HuH-7.5 (cell line): ENCODE measurements at regions not wholly inside any gene's neighbourhood (a gene's known extent, or its start where the extent isn't known, plus 50 kb on each side); places are given as distances from the start of the nearest gene placed in this dataset.
"Not testable (repeated sequence)": the region's sequence is repeated elsewhere in the genome, so short reads cannot be mapped to it uniquely, and the experiment has no call there.

Source experiments
- DNase-seq: peaks from one replicate; pipeline ENCODE4 v3.0.0; 2011; ENCODE audit warnings: low spot score

DNA sequence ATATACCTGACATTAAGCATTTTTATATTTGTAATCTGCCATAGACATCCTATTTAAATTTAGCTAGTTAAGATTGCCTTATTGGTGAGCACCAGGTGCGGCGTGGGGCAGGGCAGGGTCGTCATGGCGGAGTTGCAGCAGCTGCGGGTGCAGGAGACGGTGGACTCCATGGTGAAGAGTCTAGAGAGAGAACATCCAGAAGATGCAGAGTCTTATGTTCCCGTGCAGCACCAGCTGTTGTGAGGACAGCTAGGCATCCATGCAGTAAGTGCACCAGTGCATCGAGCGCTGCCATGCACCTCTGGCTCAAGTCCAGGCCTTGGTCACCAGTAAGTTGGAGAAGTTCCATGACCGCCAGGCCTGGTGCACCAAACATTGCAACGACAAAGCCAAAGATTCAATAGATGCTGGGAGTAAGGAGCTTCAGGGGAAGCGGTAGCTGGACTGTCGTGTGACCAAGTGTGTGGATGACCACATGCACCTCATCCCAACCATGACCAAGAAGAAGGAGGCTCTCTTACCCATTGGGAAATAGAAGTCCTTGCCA is 586.2 kb downstream of the CD109 start:
- DNase-seq, result no peak

DNA sequence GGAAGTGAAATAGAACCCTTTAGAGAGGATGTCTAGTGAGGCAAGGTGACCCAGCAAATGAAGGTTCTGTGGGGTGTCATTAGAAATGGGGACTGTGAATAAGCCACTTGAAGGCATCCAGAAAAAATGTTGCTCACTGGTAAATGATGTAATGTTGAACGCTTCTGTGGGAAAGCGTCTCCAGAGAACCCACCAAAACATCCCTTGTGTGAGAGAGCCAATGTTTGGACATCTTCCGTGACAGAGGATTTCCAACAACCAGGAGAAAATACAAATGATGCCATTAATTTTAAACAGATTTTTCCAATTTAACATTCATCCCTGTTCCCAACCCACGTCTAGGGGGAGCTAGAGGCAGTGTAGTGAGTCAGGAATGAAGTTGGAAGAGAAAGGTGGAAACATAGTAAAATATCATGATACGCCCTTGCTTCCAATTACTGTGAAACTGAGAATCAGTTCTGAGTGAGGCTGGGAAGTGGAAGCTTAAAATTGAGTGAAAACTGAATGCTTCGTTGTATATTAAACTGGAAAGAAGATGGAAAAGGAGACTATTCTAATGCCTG is 584.2 kb downstream of the CD109 start:
- no peak for DNase-seq

DNA sequence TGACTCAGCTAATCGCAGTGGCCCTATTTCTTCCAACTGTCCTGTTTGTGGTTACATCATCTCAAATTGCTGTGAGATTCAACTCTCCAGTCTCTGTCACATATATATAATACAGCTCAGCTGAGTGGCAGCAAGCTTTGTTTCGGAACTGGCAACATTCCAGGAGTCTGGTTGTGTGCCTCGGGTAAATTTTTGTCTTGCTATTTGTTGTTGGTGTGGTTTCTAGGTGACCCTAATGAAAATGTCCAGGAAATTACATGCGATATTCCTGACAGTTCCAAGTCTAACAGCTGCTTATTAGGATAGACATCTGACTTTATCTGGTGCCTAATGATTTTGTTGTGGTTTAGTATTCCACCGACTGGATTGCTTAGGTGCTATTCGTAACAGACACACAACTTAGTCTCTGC is 581.8 kb downstream of the CD109 start:
- no peak for DNase-seq

DNA sequence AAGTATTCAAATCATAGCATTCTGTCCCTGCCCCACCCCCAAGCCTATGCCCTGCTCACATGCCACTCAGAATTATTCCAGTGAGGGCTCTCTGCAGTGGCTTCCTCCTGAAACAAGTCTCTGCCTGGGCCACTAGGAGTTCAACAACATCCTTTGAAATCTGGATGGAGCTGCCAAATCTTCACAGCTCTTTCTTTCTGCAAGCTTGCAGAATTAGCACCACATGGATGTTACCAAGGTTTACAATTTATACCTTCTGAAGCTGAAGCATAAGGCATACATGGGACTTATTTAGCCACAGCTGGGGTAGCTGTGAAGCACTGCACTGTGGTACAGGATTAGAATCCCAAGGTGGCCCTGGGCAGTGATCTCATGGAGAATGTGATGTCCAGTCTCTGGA is 577.5 kb downstream of the CD109 start:
- DNase-seq, result no peak

DNA sequence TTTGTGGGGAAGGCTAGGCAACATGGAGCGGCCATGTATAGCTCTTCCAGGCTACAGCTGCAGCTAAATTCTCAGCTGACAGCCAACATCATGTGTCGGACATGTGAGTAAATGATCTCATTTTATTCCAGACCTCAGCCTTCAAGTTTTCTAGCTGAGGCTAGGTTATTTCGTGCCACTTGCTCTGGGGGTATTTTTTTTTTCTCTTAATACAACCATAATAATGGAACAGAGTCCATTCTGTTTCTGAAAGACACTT is 573.5 kb downstream of the CD109 start:
- DNase-seq, result no peak

DNA sequence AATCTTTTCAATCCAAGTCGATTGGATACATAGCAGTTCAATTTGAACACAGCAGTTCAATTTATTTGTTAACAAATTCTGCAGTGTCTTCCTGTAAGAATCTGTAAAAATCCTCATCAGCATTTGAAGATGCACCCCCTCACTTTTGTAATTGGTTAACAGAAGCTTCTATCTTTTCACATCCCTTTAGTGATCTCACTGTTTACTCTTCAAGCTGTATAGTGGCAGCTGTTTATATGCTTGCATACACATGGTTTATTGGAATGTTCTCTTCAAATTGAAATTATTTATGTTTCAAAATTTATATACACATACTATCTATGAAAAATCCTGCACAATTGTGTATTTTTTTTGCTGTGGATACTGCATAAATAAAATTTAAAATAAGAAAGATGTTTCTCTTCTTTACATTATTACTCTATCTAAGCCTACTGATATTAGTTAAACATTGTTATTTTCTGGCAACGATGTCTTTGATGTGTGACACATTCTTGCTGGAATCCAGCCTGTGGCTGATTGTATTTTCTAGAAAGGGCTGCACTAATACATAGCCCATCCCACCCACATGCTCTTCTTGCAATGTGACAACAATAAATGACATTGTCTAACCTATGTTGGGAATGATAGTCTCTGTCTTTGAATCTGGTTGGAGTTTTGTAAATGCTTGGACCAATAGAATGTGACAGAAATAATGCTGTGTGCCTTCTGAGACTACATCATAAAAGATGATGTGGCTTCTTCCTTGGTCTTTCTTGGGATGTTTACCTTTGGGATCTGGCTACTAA is 573.0 kb downstream of the CD109 start:
- no peak for DNase-seq

DNA sequence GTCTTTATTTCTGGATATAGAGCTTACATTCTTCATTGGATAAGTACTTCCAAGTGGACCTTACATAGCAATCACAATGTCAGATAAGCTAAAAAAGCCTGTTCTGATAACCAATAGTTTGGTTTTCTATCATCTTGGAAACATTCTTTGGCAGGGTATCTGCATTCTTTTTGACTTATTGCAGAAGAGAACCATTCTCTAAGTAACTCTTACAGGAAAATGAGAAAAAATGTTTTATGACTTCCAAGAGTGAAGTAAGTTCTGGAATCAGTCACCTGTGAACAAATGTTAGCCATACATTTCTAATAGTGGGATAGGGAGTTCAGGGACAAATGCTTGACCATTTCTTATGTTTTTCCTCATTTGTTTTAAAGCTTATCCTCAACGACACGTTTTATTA is 564.0 kb downstream of the CD109 start:
- no peak for DNase-seq

DNA sequence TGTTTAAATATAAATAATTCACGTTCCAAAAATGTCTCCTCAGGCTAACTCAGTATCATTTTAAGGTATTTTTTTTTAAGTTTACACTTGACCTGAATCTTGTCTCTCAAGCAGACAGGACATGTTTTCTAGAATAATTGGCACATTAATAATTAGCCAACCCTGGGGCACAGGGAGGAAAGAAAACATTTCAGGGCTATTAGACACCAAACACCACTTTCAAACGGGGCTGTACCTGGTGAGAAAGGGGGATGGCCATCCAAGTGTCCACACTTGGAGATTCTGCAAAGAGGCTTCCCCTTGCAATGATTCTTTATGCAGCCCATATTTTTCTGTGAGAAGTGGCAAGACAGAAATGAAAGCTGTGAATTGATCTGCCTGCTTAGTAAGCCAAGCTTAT is 560.8 kb downstream of the CD109 start:
- DNase-seq, result no peak

DNA sequence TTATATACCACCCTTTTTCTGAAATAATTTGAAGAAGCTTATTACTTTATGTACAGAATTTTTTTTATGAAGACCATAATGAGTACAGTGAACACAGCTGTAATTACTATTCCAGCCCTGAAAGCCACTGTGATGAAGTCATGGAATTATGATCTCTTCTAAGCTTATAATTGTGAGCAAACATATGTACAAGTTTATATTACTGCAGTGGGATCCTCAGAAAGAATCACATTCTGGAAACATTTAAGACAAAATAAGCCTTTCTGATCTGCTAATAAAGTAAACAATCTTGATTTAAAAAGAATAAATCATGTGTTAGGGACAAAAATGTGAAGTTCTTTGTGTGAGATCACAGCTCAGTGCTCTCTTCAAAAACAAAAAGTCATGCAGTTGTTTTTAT is 560.4 kb downstream of the CD109 start:
- DNase-seq, result no peak

DNA sequence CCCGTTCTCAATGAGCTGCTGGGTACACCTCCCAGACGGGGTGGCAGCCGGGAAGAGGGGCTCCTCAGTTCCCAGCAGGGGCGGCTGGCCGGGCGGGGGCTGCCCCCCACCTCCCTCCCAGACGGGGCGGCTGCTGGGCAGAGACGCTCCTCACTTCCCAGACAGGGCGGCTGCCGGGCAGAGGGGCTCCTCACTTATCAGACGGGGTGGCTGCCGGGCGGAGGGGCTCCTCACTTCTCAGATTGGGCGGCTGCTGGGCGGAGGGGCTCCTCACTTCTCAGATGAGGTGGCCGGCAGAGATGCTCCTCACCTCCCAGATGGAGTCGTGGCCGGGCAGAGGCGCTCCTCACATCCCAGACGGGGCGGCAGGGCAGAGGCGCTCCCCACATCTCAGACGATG is 559.0 kb downstream of the CD109 start:
- DNase-seq, result not testable (repeated sequence)

DNA sequence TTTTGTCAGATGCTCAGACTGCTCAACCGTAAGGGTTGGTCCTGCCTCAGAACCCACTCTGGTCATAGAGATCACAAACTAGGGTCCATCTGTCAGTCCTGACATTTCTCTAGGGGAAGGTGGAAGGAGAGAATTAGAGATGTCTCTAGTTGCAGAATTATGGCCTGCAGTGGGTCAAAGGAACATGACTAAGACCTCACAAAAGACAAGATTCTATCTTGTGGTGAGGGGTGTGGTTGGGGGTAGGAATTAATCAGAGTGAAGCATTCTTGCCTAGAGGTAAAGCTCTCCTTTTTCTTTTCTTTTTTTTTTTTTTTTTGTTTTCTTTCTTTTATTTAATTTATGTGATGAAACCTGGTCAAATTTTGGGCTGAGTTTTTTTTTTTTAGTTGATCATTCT is 558.1 kb downstream of the CD109 start:
- not testable (repeated sequence) for DNase-seq

DNA sequence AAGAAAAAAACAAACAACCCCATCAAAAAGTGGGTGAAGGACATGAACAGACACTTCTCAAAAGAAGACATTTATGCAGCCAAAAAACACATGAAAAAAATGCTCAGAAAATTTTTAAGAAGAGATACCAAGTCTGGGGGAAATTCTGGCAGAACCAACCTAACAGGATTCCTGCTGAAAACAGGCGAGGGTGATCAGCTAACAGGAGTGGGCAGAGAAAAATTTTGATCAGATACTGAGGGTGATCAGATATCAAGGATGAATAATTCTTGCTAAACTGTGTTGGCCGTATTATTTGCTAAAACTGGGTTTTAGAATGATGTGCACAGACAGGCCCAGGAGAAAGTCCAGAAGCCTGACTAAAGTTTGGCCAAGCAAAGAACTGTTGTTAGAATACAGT is 557.3 kb downstream of the CD109 start:
- DNase-seq, result no peak

DNA sequence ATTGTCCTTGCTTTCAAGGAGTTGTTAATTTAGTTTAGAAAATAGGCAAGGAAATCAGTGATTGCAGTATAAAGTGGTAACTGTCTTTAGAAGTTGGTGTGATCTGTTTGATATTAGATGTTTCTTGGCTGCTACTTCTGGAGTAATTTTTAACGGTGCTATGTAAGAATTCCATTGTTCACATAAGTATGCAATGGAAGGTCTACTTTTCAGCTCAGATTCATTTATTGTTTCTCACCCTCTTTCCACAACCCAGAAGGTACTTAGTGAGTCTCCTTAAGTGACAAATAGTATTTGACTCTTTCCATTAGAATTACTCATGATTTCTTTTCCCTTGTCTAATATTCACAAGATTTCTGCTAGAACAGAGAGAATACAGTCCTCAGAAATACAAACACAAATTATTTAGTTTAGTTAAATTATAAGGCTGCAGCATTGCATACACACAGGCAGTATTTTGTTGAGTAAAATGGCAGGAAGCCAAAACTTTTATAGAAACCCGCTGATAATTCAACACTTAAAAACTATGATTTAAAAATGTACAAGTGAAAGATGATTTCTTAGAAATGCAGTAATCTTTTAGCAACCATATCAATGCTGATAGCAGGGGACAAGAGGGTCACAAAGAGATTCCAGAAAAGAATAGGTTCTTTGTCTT is 554.3 kb downstream of the CD109 start:
- DNase-seq, result no peak

DNA sequence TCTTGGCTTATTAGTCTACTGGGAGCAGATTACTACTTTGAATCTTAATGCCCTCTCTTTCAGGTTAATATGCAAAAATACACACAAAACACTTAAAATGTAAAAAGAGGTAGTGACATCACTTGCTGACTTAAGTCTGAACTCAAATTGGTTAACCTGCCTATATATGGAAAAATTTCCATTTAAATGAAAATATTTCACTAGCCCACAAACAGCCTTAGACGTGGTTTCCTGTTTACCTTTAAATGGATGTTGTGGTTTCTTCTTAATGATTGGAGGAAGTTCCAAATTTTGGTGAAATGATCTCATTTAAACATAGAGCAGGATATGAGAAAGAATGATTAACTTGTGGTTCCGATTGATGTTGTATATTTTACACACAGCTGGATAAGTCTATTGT is 553.7 kb downstream of the CD109 start:
- DNase-seq, result no peak

DNA sequence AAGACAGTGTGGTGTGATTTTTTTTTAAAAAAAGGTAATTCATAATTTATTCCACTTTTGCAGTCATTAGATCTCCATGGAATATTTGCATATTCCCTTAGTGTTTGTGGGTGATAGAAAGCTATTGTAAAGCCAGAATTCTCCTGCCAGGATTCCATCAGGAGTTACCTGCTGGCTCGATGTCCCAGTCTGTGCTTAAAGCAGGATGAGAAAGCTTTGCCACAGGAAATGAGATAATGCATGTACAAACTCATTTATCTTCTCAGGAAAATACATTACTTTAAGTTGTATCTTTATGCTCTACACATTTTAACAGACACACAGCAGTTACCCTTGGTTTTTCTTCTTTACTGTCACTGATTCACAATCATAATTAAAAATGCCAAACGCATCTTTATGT is 553.0 kb downstream of the CD109 start:
- no peak for DNase-seq

DNA sequence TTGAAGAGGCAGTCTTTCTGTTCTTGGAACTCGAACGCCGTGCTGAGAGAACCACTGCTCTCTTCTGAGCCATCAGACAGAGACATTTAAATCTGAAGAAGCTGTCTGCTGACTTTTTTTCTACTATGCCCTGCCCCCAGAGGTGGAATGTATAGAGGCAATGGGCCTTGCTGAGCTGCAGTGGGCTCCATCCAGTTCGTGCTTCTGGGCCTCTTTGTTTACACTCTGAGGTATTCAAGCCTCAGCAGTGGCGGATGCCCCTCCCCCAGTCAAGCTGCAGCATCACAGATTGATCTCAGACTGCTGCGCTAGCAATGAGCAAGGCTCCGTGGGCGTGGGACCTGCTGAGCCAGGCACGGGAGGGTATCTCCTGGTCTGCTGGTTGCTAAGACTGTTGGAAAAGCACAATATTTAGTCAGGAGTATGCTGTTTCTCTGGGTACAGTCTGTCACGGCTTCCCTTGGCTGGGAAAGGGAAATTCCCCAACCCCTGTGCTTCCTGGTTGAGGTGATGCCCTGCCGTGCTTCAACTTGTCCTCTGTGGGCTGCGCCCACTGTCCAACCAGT is 526.8 kb downstream of the CD109 start:
- DNase-seq, result no peak

DNA sequence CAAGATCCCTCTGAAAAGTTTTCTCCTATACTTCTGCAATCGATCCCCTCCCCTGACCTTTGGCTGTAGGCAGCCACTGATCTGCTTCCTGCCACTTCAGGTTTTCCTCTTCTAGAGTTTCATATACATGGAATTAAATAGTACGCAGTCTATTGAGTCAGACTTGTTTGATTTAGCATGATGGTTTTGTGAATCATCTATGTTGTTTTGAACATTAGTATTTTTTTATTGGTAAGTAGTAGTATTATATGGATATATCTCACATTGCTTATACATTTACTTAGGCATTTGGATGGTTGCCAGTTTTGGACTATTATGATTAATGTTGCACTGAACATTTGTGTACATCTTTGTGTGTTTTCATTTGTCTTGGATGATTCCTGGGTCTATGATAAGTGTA is 518.0 kb downstream of the CD109 start:
- no peak for DNase-seq

DNA sequence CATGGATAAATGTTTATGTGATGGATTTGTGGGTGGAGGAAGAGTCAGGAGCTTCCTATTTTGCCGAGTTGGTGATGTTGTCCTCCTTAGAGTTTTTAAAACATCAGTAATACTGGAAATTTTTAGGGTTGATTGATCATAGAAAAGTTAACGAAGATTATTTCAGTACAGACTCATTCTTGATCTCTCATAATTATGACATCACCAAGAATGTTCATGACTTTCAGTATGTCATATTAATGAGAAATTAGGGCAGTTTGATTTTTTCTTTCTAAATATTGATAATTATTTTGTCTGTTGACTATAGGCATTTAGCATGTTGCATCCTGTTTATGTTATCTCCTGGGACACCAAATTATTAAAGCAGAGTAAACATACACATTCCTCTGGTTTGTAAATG is 512.2 kb downstream of the CD109 start:
- DNase-seq, result no peak

DNA sequence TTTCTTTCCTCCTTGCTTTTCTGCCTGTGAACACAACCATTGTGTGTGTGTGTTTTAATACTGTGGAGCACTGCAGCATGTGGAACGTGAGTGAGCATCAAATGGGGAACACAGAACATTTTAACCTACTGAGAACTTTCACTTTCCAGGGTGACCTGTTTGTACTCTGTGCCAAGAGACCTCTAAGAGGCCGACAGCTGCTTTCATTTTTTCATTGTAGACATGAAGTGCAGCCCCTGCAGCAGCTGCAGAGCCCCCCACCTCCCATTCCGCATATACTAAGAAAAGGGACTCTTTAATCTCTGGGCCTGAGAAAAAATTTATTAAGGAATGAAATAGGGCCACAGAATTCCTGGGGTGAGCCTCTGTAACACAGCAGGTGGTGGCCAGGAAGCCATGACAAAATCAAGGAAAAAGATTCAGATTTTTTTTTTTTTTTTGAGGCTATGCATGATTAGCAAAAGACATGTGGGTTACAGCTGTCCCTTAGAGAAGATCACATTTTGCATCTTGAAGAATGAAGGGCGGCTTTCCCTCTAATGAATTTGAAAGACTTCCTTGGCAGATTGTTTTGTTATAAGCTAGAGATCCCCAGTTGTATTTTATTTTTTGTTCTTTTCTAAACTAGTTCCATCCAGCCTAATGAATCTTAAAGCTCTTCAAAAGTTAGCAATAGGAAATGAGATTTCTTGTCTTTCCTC is 503.4 kb downstream of the CD109 start:
- no peak for DNase-seq

DNA sequence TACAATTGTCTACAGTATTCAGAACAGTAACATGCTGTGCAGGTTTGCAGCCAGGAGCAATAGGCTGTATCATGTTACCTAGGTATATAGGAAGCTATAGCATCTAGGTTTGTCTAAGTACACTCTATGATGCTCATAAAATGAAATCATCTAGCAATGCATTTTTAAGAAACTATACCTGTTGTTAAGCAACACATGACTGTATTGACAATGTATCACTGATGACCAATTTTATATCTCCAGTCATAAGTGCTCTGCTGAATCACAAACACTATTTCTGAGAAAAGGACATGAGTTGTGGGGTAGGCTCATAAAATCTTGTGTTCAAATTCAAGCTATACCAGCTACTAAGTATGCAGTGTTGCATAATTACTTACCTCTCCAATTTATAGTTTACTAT is 501.3 kb downstream of the CD109 start:
- DNase-seq, result no peak

DNA sequence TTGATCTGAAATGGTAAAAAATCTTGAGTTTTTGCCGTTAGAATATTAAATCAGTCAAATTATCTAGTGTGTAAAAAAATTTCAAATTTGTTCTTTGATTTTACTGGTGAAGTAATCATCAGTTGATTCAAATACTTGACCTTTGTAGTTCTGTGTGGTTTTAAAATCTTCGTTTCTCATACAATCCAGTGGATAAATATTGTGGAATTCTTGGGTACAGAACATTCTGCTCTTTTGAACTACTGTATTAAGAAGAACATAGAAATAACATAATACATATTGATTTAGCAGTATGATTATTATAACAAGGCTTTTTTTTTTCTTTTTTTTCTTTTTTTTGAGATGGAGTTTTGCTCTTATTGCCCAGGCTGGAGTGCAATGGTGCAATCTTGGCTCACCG is 491.8 kb downstream of the CD109 start:
- DNase-seq, result no peak

DNA sequence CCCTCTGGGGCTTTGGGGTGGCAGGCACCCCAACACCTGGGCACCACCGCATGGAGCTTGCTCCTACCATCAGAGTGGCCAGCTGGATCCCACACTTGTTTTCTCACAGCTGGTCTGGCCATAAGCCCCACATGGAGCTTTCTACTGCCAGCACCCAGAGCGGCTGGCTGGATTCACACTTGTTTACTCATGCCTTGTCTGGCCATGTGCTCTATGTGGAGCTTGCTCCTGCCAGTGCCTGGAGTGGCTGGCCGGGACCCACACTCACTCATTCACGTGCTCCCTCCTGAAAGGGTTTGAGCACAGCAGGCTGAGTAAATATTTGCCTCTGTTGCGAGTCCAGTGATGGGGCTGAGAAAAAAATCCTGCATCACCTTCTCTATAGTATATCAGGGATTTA is 487.0 kb downstream of the CD109 start:
- DNase-seq, result no peak

DNA sequence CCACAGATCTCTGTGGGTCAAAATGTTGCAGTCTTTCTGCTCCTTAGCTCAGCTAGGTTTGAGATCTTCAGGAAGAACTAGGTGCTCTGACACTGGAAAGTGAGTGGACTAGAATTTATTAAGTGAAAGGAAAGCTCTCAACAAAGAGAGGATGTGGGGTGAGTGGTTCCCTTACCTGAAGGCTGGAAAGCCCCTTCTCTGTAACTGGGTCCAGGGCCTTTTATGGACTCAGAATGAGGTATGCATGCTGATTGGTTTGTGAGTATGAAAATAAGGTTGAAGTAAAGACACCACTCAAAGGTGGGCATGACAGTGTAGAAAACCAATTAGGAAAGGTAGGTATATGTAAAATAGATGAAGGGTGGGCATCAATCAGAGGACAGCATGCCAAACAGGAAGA is 485.5 kb downstream of the CD109 start:
- no peak for DNase-seq
